Putamen (tissue), 1 donor: ENCODE measurements at regions not wholly inside any gene's neighbourhood (a gene's known extent, or its start where the extent isn't known, plus 50 kb on each side); places are given as distances from the start of the nearest gene placed in this dataset.

Experiments used
- DNase-seq: peaks from one replicate; pipeline ENCODE4 v3.0.0-alpha.2; 2016; ENCODE audit warnings: low spot score

DNA sequence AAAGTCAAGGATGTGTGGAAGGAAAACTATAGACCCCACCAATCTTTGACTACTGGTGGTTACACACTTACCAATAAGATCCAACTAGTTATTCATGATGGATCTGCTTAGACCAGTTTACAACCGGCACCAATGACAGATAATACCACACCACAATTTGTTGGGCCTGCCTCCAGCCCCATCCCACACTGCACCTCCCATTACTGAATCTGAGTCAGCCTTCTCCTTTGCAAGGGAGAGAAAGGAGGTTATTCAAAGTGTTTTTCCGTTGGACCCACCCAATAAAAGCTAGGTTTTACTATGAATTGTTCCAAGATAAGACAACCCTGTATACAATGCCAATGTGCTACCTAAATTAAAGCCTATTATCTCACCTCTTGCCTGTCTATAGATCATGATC is 453.5 kb downstream of the MTRR start:
- no peak for DNase-seq

DNA sequence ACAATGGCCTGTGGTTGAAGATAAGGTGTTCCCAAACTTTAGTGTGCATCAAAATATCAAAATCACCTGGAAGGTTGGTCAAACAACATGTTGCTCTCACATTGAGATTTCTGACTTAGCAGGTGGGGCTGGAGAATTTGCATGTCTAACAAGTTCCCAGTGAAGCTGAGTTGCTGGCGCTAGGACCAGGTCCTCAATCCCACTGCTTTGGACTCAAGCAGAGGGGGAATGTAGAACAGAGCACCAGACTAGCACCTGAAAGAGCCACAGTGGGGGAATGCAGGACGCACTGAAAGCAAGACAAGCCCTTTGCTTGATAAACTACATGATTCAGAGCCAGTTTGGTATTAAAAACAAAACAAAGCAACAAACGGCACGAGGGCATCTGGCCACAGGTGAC is 458.1 kb downstream of the MTRR start:
- no peak for DNase-seq

- DNase-seq, result no peak
These were observed 460.8 kb downstream of the MTRR start for GRCh38 chr5:8329773-8330172.

DNA sequence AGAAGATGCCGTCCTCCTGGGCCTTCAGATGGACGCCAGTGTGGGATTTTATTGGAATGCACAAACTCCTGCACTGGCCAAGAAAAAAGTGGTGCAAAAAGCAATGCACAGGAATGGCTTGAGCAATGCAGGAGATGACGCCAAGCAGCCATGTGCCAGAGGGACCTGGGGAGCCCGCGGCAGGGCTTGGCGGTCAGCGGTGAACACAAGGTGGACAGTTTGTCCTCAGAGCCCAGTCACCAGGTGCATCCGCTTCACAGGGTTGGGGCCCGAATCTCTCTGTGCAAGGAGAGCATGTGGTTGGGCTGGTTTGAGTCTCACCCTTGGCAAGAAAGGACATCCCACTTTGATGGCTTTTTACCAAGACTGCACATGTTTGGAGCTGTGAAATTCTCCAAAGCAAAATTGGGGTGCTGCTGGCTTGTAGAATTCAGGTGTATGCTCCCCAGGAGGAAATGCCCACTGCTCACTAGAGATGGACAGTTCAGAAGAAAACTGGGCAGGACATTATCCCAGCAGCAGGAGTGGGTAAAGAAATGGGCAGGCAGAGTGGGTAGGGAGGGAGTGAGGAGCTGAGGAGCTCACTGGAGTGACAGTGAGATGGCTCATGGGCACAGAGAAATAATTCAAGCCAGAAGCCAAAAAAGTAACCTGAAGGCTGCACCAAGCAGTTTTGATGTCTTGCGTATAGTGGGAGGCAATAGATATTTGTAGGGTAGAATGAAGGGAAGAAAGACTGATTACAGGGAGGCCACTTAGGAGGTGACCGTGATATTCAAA is 463.9 kb downstream of the MTRR start:
- no peak for DNase-seq

- no peak for DNase-seq
These were observed 464.5 kb downstream of the MTRR start for GRCh38 chr5:8333485-8333884.

GRCh38 chr5:8333977-8334376 is 465.0 kb downstream of the MTRR start:
- DNase-seq, result no peak

GRCh38 chr5:8340261-8340660 is 471.3 kb downstream of the MTRR start:
- DNase-seq, result no peak

GRCh38 chr5:8340739-8341344 is 471.9 kb downstream of the MTRR start:
- no peak for DNase-seq

- DNase-seq, result no peak
These were observed 472.5 kb downstream of the MTRR start for GRCh38 chr5:8341406-8341805.

GRCh38 chr5:8347984-8348383 is 479.0 kb downstream of the MTRR start:
- DNase-seq, result no peak

- no peak for DNase-seq
These were observed 480.9 kb downstream of the MTRR start for GRCh38 chr5:8349855-8350254.

DNA sequence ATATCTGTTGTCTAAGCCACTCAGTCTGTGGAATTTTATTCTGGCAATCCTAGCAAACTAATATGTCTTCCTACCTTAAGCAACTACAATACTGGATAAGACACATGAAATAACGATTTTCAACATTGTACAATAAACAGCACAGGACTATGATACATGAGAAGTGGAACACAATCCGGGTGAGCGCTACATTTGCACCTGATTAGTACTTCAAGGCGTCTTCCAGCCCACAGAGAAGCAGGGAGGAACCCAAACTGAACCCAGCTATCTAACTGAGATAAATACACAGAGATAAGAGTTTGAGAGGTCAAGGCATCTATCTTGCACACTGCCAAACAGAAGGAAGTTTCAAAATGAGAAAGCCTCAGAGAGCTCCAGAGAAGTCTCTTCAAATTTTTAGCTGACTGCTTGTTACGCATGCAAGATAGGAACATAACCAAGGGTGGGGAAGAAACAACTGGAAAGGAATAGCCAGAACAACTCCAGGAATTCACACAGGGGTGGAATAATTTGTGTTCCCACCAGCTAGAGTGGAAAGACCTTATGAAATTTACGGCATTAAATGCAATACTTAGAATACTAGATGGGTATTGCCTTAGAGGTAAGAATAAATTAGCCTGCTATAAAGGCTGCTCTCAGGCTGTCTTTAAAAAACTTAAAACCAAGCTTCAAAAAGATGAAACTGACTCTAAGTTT is 481.8 kb downstream of the MTRR start:
- no peak for DNase-seq

DNA sequence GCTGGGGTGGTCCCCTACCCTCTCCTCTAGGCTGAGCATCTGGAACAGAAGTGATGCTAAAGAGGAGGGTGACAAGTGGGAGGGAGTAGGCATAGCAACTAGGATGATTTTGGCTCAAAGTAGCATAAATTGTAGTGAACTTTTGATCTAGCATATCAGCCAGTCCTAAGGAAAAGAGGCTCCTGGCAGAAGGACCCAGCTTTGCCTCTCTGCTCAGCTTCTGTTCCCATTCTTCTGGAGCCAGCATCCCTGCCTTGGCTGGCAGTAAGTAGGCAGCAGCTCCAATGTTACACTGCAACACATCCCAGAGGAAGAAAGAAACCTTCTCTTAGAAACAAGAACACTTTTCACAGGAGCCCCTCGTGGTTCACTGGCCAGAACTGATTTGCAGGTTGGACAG is 487.0 kb downstream of the MTRR start:
- DNase-seq, result no peak

GRCh38 chr5:8360012-8360411 is 491.1 kb downstream of the MTRR start:
- no peak for DNase-seq

DNA sequence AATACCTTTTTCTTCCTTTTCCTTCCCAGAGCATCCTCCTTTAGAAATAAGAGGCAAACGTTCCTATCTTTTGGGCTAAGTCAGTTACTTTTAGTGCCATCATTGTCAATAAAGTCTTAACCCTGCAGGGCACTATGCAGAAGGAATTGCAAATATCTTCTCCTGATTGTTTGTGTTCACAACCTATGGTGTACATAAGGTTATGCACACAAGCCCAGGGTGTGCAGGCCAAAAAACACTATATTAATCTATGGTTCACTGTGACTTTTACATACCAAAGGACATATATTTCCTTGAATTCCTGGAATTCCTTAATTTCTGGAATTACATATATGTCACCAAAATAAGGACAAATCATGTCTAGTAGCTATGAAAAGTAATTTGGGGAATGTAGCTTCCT is 493.5 kb downstream of the MTRR start:
- no peak for DNase-seq

- no peak for DNase-seq
These were observed 494.2 kb downstream of the MTRR start for GRCh38 chr5:8363138-8363537.

- DNase-seq, result peak; percentile 53
These were observed 497.3 kb downstream of the MTRR start for GRCh38 chr5:8366266-8366665.

DNA sequence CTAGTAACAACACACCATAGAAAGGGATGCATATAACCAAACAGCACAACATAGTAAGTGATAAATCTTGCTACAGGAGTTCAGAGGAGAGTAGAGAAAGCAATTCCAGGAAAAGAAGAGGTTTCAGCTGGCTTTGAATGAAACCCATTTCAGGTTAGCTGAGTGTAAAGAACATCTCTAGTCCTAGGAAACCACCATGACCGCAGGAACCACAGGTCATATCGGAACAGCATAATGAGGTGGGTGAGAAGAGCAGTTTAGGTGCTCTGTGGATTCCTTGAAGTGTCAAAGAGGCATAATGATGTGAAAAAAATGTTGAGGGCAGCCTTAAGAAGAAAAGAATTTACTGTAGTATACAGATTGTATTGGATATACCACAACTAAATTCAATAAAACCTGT is 507.5 kb downstream of the MTRR start:
- DNase-seq, result no peak

GRCh38 chr5:8381972-8382371 is 513.0 kb downstream of the MTRR start:
- no peak for DNase-seq

- DNase-seq, result no peak
These were observed 513.5 kb downstream of the MTRR start for GRCh38 chr5:8382456-8382855.

- no peak for DNase-seq
These were observed 514.7 kb downstream of the MTRR start for GRCh38 chr5:8383616-8384015.

DNA sequence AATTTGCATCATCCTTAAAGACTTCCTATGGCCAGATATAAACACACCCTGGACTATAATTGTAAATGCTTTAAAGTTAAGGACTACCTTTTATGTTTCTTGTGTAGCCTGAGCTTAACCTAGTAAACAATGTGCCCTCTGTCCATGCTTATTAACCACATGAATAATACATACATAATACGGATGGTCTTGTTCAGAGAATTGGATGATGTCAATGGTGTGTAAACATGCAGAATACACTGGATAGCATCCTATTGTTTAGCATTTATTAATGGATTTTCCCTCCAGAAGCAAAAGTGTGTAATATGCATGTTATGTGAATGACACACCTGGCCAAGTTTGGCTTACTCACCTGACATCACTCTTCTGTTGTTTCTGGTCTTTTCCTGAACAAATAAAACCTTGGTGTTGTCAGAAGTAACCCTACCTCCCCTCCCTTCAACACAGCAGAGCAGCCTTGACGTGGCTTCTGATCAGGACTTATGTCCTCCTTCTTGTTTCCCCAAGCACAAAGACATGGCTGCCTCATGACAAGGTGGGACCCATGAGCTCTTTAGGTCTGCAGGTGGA is 517.9 kb downstream of the MTRR start:
- no peak for DNase-seq

DNA sequence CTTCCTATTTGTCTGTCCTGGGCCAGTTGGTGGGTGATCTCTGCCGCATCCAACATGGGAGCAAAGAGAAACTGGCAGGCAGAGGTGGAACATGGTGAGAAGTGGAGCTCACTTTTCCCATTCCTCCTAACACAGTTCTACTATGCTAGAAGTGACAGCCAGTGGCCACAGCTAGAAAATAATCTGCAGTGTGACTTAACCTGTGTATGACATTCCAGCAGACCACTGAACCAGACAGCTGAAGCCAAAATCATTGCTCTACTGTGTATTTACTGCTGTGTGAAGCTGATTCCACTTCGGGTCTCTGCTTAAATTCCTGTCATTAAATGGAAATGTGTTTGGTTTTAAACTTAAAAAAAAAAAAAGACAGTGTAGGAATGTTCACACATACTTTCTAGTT is 523.0 kb downstream of the MTRR start:
- no peak for DNase-seq
